WTC11 (cell line): ENCODE measurements at regions not wholly inside any gene's neighbourhood (a gene's known extent, or its start where the extent isn't known, plus 50 kb on each side); places are given as distances from the start of the nearest gene placed in this dataset.

ENCODE experiments used
- ATAC-seq: fragments of 200-7000 bp; cut with Tn5 transposase; 2 replicates; pipeline ENCODE4 v1.10.0; 2021; ENCODE audit warnings: mild to moderate bottlenecking, moderate library complexity
- CTCF ChIA-PET: fragments of 300-600 bp; sonication (Branson Sonifier 250); formaldehyde crosslinking; loops from one replicate; lab custom pipeline; 2021; ENCODE audit warnings: antibody characterized with exemption; lab: Charles Lee
- POLR2A ChIA-PET: fragments of 350-600 bp; sonication (Branson Sonifier 250); formaldehyde crosslinking; loops from one replicate; lab custom pipeline; 2021; ENCODE audit warnings: antibody characterized with exemption; lab: Charles Lee
- DNase-seq: peaks from one replicate; pipeline ENCODE4 v3.0.0; 2021; ENCODE audit warnings: low spot score
- H3K27ac Mint-ChIP-seq: 2 replicates; pipeline ENCODE4 v1.8.0; 2021; ENCODE audit warnings: mixed read lengths
- H3K27me3 Mint-ChIP-seq: 2 replicates; pipeline ENCODE4 v1.8.0; 2021; ENCODE audit warnings: low read depth, mild to moderate bottlenecking, moderate library complexity, mixed read lengths
- H3K36me3 Mint-ChIP-seq: 2 replicates; pipeline ENCODE4 v1.8.0; 2021; ENCODE audit warnings: mixed read lengths
- H3K4me1 Mint-ChIP-seq: 2 replicates; pipeline ENCODE4 v1.8.0; 2022; ENCODE audit warnings: mixed read lengths
- H3K4me3 Mint-ChIP-seq: 2 replicates; pipeline ENCODE4 v1.8.0; 2021; ENCODE audit warnings: mild to moderate bottlenecking, moderate library complexity, mixed read lengths
- H3K9me3 Mint-ChIP-seq: 2 replicates; pipeline ENCODE4 v1.8.0; 2021; ENCODE audit warnings: mixed read lengths
- AR ChIP-seq: fragments of 250-450 bp; sonication (Bioruptor Pico); IDR thresholded peaks from 2 replicates; pipeline ENCODE4 v1.9.0; 2021; ENCODE audit warnings: mild to moderate bottlenecking
- ATF3 ChIP-seq: sonication (generic); formaldehyde crosslinking; conservative IDR thresholded peaks from 2 replicates; pipeline ENCODE4 v1.8.1; 2022; ENCODE audit warnings: mild to moderate bottlenecking, missing genetic modification reagents
- EMX1 ChIP-seq: fragments of 250-450 bp; sonication (Bioruptor Pico); IDR thresholded peaks from 2 replicates; pipeline ENCODE4 v1.8.0; 2021; ENCODE audit warnings: mild to moderate bottlenecking
- FOXP4 ChIP-seq: sonication (generic); formaldehyde crosslinking; IDR thresholded peaks from 2 replicates; pipeline ENCODE4 v1.8.0; 2022; ENCODE audit warnings: mild to moderate bottlenecking, missing genetic modification reagents
- JAZF1 ChIP-seq: fragments of 250-450 bp; sonication (Bioruptor Pico); IDR thresholded peaks from 2 replicates; pipeline ENCODE4 v1.9.0; 2021; ENCODE audit warnings: moderate library complexity, mild to moderate bottlenecking, inconsistent platforms
- MYBL2 ChIP-seq: sonication (generic); formaldehyde crosslinking; IDR thresholded peaks from 2 replicates; pipeline ENCODE4 v1.8.1; 2023; ENCODE audit warnings: mild to moderate bottlenecking, moderate library complexity, missing genetic modification reagents
- NFATC4 ChIP-seq: fragments of 250-450 bp; sonication (Bioruptor Pico); IDR thresholded peaks from 2 replicates; pipeline ENCODE4 v1.9.0; 2021; ENCODE audit warnings: mild to moderate bottlenecking
- NFYB ChIP-seq: sonication (generic); formaldehyde crosslinking; conservative IDR thresholded peaks from 2 replicates; pipeline ENCODE4 v1.8.0; 2022; ENCODE audit warnings: low read depth, missing genetic modification reagents
- RELA ChIP-seq: sonication (generic); formaldehyde crosslinking; IDR thresholded peaks from 2 replicates; pipeline ENCODE4 v1.8.1; 2022; ENCODE audit warnings: missing genetic modification reagents, mild to moderate bottlenecking, borderline replicate concordance
- SP1 ChIP-seq: sonication (generic); formaldehyde crosslinking; conservative IDR thresholded peaks from 2 replicates; pipeline ENCODE4 v1.8.1; 2022; ENCODE audit warnings: missing genetic modification reagents
- USF1 ChIP-seq: sonication (generic); formaldehyde crosslinking; IDR thresholded peaks from 2 replicates; pipeline ENCODE4 v1.8.0; 2022; ENCODE audit warnings: mild to moderate bottlenecking, missing genetic modification reagents
- USF2 ChIP-seq: sonication (generic); formaldehyde crosslinking; IDR thresholded peaks from 2 replicates; pipeline ENCODE4 v1.8.1; 2023; ENCODE audit warnings: mild to moderate bottlenecking, missing genetic modification reagents, moderate library complexity
- ZNF138 ChIP-seq: sonication (generic); formaldehyde crosslinking; conservative IDR thresholded peaks from 2 replicates; pipeline ENCODE4 v1.8.1; 2022; ENCODE audit warnings: mild to moderate bottlenecking, moderate library complexity, missing genetic modification reagents
- ZSCAN18 ChIP-seq: fragments of 250-450 bp; sonication (Bioruptor Pico); IDR thresholded peaks from 2 replicates; pipeline ENCODE4 v2.1.2; 2022; ENCODE audit warnings: mild to moderate bottlenecking, moderate library complexity
- TF ChIP-seq, protein P1 (sequence below): sonication (generic); formaldehyde crosslinking; IDR thresholded peaks from 2 replicates; pipeline ENCODE4 v1.8.1; 2022; ENCODE audit warnings: mild to moderate bottlenecking, moderate library complexity, missing genetic modification reagents
- TF ChIP-seq, protein P2 (sequence below): sonication (generic); formaldehyde crosslinking; IDR thresholded peaks from 2 replicates; pipeline ENCODE4 v1.8.1; 2022; ENCODE audit warnings: low read depth, missing genetic modification reagents, borderline replicate concordance
- TF ChIP-seq, protein P3 (sequence below): sonication (generic); formaldehyde crosslinking; IDR thresholded peaks from 2 replicates; pipeline ENCODE4 v1.8.0; 2023; ENCODE audit warnings: missing genetic modification reagents, mild to moderate bottlenecking, borderline replicate concordance
- TF ChIP-seq, protein P4 (sequence below): sonication (generic); formaldehyde crosslinking; IDR thresholded peaks from 2 replicates; pipeline ENCODE4 v1.8.1; 2023; ENCODE audit warnings: mild to moderate bottlenecking, missing genetic modification reagents

- TF ChIP-seq AR (CRISPR knock-in tag) = no peak
- TF ChIP-seq, protein P1, sequence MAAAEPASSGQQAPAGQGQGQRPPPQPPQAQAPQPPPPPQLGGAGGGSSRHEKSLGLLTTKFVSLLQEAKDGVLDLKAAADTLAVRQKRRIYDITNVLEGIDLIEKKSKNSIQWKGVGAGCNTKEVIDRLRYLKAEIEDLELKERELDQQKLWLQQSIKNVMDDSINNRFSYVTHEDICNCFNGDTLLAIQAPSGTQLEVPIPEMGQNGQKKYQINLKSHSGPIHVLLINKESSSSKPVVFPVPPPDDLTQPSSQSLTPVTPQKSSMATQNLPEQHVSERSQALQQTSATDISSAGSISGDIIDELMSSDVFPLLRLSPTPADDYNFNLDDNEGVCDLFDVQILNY = no peak
- TF ChIP-seq, protein P2, sequence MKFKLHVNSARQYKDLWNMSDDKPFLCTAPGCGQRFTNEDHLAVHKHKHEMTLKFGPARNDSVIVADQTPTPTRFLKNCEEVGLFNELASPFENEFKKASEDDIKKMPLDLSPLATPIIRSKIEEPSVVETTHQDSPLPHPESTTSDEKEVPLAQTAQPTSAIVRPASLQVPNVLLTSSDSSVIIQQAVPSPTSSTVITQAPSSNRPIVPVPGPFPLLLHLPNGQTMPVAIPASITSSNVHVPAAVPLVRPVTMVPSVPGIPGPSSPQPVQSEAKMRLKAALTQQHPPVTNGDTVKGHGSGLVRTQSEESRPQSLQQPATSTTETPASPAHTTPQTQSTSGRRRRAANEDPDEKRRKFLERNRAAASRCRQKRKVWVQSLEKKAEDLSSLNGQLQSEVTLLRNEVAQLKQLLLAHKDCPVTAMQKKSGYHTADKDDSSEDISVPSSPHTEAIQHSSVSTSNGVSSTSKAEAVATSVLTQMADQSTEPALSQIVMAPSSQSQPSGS (CRISPR knock-in tag) = no peak
- TF ChIP-seq, all 79 proteins: peak for 0
Measured at GRCh38 chr12:67783393-67783792, 134.8 kb downstream of the DYRK2 start (continued).

DNA sequence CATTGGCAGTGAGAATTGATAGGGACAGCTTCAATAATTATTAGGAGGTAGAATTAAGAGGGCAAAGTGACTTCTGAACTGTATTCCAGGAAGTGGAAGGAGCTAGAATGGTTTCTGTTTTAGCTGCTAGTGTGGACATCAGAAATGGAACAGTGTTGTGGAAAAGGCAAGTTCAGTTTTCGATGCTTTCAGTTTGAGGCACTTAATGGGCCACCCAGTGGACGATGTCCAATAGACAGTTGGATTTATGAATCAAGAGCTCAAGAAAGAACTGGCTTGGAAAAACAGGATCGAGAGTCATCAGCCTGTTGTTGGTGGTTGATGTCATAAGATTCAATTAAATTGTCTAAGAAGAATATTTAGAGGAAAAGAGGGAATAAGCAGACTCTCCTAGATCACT, 136.3 kb downstream of the DYRK2 start:
- no peak overlapping the region for H3K4me3 Mint-ChIP-seq
- no peaks in the 10 kb centered on the region; the same call in 1 of the 2 replicates for H3K27me3 Mint-ChIP-seq
- TF ChIP-seq NFYB (CRISPR knock-in tag) (no peak), ZNF138 (CRISPR knock-in tag) (no peak), NFATC4 (CRISPR knock-in tag) (no peak), EMX1 (no peak), SP1 (no peak), RELA (CRISPR knock-in tag) (no peak), USF1 (CRISPR knock-in tag) (no peak), ZSCAN18 (CRISPR knock-in tag) (no peak), ATF3 (CRISPR knock-in tag) (no peak), MYBL2 (no peak), FOXP4 (CRISPR knock-in tag) (no peak), JAZF1 (no peak), USF2 (CRISPR knock-in tag) (no peak)
- TF ChIP-seq, protein P3, sequence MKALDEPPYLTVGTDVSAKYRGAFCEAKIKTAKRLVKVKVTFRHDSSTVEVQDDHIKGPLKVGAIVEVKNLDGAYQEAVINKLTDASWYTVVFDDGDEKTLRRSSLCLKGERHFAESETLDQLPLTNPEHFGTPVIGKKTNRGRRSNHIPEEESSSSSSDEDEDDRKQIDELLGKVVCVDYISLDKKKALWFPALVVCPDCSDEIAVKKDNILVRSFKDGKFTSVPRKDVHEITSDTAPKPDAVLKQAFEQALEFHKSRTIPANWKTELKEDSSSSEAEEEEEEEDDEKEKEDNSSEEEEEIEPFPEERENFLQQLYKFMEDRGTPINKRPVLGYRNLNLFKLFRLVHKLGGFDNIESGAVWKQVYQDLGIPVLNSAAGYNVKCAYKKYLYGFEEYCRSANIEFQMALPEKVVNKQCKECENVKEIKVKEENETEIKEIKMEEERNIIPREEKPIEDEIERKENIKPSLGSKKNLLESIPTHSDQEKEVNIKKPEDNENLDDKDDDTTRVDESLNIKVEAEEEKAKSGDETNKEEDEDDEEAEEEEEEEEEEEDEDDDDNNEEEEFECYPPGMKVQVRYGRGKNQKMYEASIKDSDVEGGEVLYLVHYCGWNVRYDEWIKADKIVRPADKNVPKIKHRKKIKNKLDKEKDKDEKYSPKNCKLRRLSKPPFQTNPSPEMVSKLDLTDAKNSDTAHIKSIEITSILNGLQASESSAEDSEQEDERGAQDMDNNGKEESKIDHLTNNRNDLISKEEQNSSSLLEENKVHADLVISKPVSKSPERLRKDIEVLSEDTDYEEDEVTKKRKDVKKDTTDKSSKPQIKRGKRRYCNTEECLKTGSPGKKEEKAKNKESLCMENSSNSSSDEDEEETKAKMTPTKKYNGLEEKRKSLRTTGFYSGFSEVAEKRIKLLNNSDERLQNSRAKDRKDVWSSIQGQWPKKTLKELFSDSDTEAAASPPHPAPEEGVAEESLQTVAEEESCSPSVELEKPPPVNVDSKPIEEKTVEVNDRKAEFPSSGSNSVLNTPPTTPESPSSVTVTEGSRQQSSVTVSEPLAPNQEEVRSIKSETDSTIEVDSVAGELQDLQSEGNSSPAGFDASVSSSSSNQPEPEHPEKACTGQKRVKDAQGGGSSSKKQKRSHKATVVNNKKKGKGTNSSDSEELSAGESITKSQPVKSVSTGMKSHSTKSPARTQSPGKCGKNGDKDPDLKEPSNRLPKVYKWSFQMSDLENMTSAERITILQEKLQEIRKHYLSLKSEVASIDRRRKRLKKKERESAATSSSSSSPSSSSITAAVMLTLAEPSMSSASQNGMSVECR = no peak
- TF ChIP-seq, protein P4, sequence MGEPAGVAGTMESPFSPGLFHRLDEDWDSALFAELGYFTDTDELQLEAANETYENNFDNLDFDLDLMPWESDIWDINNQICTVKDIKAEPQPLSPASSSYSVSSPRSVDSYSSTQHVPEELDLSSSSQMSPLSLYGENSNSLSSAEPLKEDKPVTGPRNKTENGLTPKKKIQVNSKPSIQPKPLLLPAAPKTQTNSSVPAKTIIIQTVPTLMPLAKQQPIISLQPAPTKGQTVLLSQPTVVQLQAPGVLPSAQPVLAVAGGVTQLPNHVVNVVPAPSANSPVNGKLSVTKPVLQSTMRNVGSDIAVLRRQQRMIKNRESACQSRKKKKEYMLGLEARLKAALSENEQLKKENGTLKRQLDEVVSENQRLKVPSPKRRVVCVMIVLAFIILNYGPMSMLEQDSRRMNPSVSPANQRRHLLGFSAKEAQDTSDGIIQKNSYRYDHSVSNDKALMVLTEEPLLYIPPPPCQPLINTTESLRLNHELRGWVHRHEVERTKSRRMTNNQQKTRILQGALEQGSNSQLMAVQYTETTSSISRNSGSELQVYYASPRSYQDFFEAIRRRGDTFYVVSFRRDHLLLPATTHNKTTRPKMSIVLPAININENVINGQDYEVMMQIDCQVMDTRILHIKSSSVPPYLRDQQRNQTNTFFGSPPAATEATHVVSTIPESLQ (CRISPR knock-in tag) = no peak
- POLR2A ChIA-PET = no interaction called here
- no peaks in the 10 kb centered on the region for H3K36me3 Mint-ChIP-seq
- no peak overlapping the region for H3K27ac Mint-ChIP-seq
- H3K9me3 Mint-ChIP-seq = no peaks in the 10 kb centered on the region
- CTCF ChIA-PET = no interaction called here
- DNase-seq (no peak), ATAC-seq (no peak)
- peaks cover 3% of the 10 kb centered on the region; the same call in 1 of the 2 replicates for H3K4me1 Mint-ChIP-seq
